ENCODE measurements at regions not wholly inside any gene's neighbourhood (a gene's known extent, or its start where the extent isn't known, plus 50 kb on each side); places are given as distances from the start of the nearest gene placed in this dataset.
"Not testable (repeated sequence)": the region's sequence is repeated elsewhere in the genome, so short reads cannot be mapped to it uniquely, and the experiment has no call there.

- H3K9me3 Mint-ChIP-seq, result no peaks in the 10 kb centered on the region
- TF ChIP-seq CTCF (IDR thresholded peaks at IDR 0.05), result no peak
- H3K27ac Mint-ChIP-seq, result no peak overlapping the region
- peaks cover 14% of the 10 kb centered on the region for H3K4me1 Mint-ChIP-seq (ENCODE audit: low read depth)
- peaks cover 2% of the 10 kb centered on the region; the same call in 1 of the 2 replicates for H3K27me3 Mint-ChIP-seq (ENCODE audit: insufficient read depth)
- no peaks in the 10 kb centered on the region for H3K36me3 Mint-ChIP-seq (ENCODE audit: low read depth)
- DNase-seq, result no peak
- H3K4me3 Mint-ChIP-seq, result no peak overlapping the region
Measured at GRCh38 chr1:215399787-215400186, 167.3 kb upstream of the KCTD3 start.

- H3K27ac Mint-ChIP-seq, result no peak overlapping the region
- no peak overlapping the region for H3K4me3 Mint-ChIP-seq
- no peaks in the 10 kb centered on the region for H3K9me3 Mint-ChIP-seq
- H3K27me3 Mint-ChIP-seq (ENCODE audit: insufficient read depth), result peaks cover 2% of the 10 kb centered on the region; the same call in 1 of the 2 replicates
- peaks cover 24% of the 10 kb centered on the region for H3K4me1 Mint-ChIP-seq (ENCODE audit: low read depth)
- no peak for TF ChIP-seq CTCF (IDR thresholded peaks at IDR 0.05)
- DNase-seq, result no peak
- no peaks in the 10 kb centered on the region for H3K36me3 Mint-ChIP-seq (ENCODE audit: low read depth)
Measured at GRCh38 chr1:215400741-215401140, 166.4 kb upstream of the KCTD3 start.

- no peak for TF ChIP-seq CTCF (IDR thresholded peaks at IDR 0.05)
- Mint-ChIP-seq H3K27me3 (ENCODE audit: insufficient read depth) (peaks cover 2% of the 10 kb centered on the region; the same call in 1 of the 2 replicates), H3K4me3 (no peak overlapping the region), H3K4me1 (ENCODE audit: low read depth) (peaks cover 25% of the 10 kb centered on the region), H3K36me3 (ENCODE audit: low read depth) (no peaks in the 10 kb centered on the region), H3K27ac (no peak overlapping the region), H3K9me3 (no peaks in the 10 kb centered on the region)
- DNase-seq, result no peak
Measured at GRCh38 chr1:215402147-215402546, 165.0 kb upstream of the KCTD3 start.

- H3K4me3 Mint-ChIP-seq, result no peak overlapping the region
- H3K4me1 Mint-ChIP-seq (ENCODE audit: low read depth), result peaks cover 36% of the 10 kb centered on the region
- no peaks in the 10 kb centered on the region for H3K36me3 Mint-ChIP-seq (ENCODE audit: low read depth)
- TF ChIP-seq CTCF (IDR thresholded peaks at IDR 0.05), result no peak
- DNase-seq, result no peak
- no peaks in the 10 kb centered on the region; the same call in 1 of the 2 replicates for H3K27me3 Mint-ChIP-seq (ENCODE audit: insufficient read depth)
- H3K9me3 Mint-ChIP-seq, result no peaks in the 10 kb centered on the region
- no peak overlapping the region for H3K27ac Mint-ChIP-seq
Measured at GRCh38 chr1:215405211-215405610, 161.9 kb upstream of the KCTD3 start.

GRCh38 chr1:215406927-215407326 lies 160.2 kb upstream of the KCTD3 start:
- Mint-ChIP-seq H3K27ac (no peak overlapping the region), H3K36me3 (ENCODE audit: low read depth) (no peaks in the 10 kb centered on the region), H3K4me3 (no peak overlapping the region), H3K9me3 (no peaks in the 10 kb centered on the region), H3K4me1 (ENCODE audit: low read depth) (peaks cover 40% of the 10 kb centered on the region), H3K27me3 (ENCODE audit: insufficient read depth) (peaks cover 2% of the 10 kb centered on the region)
- no peak for TF ChIP-seq CTCF (IDR thresholded peaks at IDR 0.05)
- DNase-seq, result no peak

- TF ChIP-seq CTCF (IDR thresholded peaks at IDR 0.05), result no peak
- Mint-ChIP-seq H3K36me3 (ENCODE audit: low read depth) (no peaks in the 10 kb centered on the region), H3K27ac (no peak overlapping the region), H3K27me3 (ENCODE audit: insufficient read depth) (peaks cover 2% of the 10 kb centered on the region), H3K4me1 (ENCODE audit: low read depth) (peaks cover 46% of the 10 kb centered on the region), H3K9me3 (no peaks in the 10 kb centered on the region), H3K4me3 (no peak overlapping the region)
- no peak for DNase-seq
Measured at GRCh38 chr1:215407575-215407974, 159.5 kb upstream of the KCTD3 start.

- H3K36me3 Mint-ChIP-seq (ENCODE audit: low read depth); H3K27ac Mint-ChIP-seq; H3K9me3 Mint-ChIP-seq; H3K4me3 Mint-ChIP-seq; H3K27me3 Mint-ChIP-seq (ENCODE audit: insufficient read depth): not testable (repeated sequence)
- H3K4me1 Mint-ChIP-seq (ENCODE audit: low read depth), result peaks cover 46% of the 10 kb centered on the region
- peak; percentile 27 for DNase-seq
Measured at GRCh38 chr1:215409546-215409945, 157.6 kb upstream of the KCTD3 start.

GRCh38 chr1:215415521-215415920 lies 151.6 kb upstream of the KCTD3 start:
- DNase-seq, result not testable (repeated sequence)
- peaks cover 39% of the 10 kb centered on the region for H3K4me1 Mint-ChIP-seq (ENCODE audit: low read depth)

More at GRCh38 chr1:215415521-215415920, 151.6 kb upstream of the KCTD3 start:
- H3K9me3 Mint-ChIP-seq; H3K4me3 Mint-ChIP-seq; H3K27me3 Mint-ChIP-seq (ENCODE audit: insufficient read depth); H3K36me3 Mint-ChIP-seq (ENCODE audit: low read depth); H3K27ac Mint-ChIP-seq: not testable (repeated sequence)

Measured in HFFc6 (cell line).